Stimulated activated CD8-positive, alpha-beta memory T cell treated with anti-CD3 and anti-CD28 coated beads, Interleukin-7, amount 100 ng/mL, for 1 hour (primary cell): ENCODE measurements at regions not wholly inside any gene's neighbourhood (a gene's known extent, or its start where the extent isn't known, plus 50 kb on each side); places are given as distances from the start of the nearest gene placed in this dataset.

Source experiments
- DNase-seq, 2 donors: peaks; one replicate each; pipeline ENCODE4 v3.0.0-alpha.2; 2020; ENCODE audit warnings: low read depth in 2 of 2

- DNase-seq = no peak
Measured at GRCh38 chr11:116642902-116643301, 129.9 kb downstream of the BUD13 start.

DNA sequence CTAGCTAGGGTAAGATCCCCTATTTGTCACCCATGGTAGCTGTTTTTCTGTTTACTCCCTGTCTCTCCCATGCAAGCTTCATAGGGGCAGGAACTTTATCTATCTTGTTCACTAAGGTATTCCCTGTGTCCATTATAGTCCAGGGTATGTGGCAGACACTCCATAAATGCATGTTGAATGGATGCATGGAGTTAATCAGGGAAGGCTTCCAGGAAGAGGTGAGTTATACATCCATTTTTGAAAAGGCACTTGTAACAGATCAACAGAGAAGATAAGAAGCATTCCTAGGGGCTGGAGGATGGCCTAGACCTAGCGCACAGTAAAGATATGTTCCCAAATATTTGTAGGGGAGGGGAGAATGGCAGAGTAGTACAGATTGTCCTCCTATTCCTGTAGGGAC, 130.3 kb downstream of the BUD13 start:
- DNase-seq = no peak

DNA sequence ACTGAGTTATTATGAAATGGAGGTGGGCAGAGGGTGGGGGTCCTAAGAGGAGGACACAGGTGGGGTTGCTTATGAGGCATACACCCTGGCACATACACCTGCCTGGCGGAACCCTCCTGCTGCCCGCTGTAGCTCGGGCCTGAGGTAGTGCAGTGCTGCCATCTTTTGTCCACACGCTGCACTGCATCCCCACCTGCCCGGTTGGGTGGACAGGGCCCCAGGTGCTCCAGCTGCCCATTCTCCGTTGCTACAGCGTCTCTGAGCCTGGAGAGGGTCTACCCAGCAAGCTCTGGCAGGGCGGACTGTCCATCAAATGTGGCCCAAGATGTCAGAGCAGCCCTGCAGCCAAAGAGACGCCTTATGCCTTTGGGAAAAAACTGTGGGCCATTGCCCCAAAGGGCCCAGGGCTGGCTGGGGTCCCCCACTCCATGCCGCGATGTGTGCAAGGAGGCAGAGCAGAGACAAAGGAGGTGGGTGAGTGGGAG, 131.2 kb downstream of the BUD13 start:
- DNase-seq = no peak

DNA sequence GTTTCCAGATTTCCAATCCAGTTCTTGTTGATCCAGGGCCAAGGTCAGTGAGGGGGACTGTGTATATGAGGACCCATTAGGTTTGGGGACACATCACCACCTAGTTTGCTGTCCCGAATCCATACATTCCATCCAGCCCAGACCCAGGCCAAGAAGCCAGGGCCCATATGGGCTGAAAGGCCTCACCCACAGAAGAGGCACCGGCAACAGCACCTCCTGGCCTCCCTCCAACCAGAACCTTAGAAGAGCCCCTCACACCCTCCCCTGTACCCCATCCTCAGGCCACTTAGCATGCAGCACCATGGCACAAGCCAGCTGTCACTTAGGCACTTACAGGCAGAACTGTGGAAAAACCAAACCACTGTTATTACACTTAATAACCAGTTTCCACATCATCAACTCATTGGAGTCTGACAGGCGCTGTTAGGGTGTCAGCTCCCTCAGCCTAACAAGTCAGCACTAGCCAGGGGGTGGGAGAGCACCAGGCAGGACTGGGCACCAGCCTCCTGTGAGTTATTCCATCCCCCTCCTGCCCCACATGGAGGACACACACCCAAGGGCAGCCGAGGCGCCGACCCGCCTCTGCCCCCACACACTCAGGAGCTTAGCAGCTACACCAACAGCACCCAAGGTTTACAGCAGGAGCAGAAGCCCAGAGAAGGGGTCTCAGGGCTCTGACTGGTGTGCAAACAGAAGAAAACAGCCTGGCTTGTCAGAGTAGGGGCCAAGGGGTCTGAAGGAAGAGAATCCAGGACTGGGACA, 132.0 kb downstream of the BUD13 start:
- no peak for DNase-seq

DNA sequence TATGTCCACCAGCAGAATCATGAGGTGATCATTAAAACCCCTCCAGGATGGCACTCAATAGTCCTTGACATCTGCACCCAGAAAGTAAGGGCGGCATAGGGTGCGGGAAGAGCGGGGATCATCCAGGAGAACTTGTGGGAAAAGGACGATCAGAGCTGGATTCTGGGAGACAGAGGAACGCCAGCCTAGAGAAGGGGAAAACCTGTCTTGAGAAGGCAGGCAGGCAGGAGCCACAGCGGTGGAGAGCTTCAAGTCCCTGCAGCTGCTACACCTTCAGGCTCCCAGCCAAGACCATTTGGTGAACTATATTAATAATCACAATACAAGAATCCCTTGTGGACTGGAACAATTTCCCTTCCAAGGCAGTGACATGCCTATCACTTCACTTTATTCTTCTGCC, 134.3 kb downstream of the BUD13 start:
- DNase-seq = no peak

- no peak for DNase-seq
Measured at GRCh38 chr11:116637766-116638165, 135.0 kb downstream of the BUD13 start.

DNA sequence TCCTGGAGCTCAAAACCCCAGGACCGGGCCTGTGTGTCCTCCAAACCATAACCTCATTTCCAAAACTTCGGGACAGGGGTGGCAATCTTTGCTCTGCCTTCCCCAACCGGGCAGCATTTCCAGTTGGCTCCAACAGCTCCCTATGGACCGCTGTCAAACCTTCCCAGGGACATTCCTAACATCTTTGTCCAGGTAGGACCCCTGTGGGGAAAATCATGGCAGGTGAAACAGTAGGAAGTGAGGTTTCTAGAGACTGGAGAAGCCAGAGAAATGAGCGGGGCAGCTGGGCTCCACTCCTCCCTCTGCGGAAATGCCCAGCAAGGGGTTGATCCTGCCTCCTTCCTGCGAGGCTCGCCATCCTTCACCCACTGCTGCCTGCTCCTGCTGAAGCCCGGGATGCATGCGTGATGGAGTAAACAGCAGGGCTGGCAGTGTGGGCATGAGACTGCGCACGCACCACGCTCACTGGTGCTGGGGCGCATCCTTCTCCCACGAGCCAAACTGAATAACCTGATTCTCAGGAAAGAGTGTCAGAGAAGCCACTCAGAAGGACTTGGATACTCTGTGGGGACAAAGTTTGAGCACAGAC, 136.4 kb downstream of the BUD13 start:
- no peak for DNase-seq

DNA sequence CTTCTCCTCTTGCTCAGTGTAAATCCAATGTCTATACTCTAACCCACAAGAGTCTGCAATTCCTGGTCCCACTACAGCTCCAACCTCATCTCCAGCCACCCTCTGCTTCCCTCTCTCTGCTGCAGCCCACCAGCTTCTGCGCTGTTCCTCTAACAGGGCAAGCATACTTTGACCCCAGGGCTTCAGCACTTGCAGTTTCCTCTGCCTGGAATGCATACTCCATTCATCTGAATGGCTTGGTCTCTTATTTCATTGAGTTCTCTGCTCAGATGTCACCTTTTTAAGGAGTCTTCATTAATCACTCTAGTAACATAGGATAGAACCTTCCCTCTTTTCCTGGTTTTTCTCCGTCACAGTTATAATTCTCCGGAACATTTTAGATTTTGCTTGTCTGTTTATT, 141.6 kb downstream of the BUD13 start:
- DNase-seq = no peak

DNA sequence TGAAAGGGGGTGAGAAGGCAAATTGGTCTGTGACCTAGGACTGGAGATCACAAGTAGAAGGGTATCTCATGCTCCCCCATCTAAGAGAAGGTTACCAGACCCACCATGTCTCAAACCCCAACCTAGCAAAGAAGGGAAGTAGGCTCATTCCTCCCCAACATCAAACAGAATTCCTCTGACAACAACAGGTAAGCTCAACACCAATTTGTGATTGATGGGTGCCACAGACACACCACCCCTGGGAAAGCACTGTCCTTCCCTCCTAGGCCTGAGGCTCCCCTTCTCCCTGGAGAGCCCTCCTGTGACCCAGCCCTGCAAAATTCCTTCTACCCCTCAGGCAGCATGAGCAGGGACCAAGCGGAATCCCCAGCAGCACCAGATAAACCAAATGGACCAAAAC, 154.3 kb downstream of the BUD13 start:
- DNase-seq = no peak

DNA sequence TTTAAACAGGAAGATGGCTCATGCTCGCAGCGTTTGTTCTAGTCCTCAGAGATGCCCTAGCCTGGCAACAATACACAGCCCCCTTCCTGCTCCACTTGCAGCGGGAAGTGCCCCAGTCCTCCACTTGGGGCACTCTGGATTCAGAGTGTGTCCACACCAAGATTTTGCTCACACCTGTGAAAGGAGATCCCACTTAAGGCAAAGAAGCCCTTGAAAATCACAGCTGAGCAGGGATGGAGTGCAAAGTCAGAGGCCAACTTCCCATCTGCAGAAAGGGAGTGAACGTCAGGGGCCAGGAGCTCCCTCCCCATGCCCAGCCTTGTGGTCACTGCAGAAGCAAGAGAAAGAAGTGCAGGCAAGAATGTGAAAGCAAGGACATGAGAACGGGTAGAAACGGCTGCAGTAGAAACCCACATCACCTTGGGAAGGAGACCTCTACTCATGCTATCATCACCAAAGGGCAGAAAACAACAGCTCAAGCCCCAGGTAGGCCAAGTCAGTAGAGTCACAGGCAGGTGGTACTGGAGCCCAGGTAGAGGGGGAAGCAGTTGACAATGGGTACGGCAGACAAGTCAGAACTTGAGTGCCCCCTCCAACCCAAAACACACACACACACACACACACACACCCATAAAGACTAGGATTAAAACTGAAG, 157.4 kb downstream of the BUD13 start:
- no peak for DNase-seq

GRCh38 chr11:116614306-116615210, 158.2 kb downstream of the BUD13 start:
- no peak for DNase-seq

DNA sequence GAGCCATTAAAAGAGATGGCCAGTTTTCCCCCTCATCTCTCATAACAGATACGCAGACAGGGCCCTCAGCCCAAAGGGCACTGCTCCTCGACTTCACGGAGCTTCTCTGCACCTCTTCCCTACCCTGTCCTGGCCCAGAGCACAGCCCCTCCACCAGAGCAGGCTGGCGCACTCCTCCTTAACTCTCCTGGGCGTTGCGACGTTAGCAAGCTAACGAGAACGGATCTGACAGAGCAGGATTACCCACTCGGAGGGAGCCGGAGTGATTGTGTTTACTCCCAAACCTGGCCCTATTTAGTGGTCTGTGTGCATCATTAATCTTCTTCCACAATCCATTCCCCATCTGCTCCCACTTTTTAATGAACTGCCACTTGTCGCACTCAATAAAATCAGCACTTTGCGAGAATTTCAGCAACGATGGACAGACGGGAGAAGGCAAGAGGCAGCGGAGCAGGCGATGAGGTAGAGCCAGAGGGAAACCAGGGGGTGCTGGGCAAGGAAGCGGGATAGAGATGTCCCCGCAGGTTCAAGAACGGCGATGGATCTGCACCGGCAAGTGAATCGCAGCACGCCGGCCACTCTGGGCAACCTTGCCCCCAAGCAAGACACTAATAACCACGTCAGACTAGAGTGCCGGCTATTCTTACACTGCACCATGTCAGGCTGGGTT, 159.4 kb downstream of the BUD13 start:
- no peak for DNase-seq

GRCh38 chr11:116611998-116612620, 160.7 kb downstream of the BUD13 start:
- DNase-seq = no peak

DNA sequence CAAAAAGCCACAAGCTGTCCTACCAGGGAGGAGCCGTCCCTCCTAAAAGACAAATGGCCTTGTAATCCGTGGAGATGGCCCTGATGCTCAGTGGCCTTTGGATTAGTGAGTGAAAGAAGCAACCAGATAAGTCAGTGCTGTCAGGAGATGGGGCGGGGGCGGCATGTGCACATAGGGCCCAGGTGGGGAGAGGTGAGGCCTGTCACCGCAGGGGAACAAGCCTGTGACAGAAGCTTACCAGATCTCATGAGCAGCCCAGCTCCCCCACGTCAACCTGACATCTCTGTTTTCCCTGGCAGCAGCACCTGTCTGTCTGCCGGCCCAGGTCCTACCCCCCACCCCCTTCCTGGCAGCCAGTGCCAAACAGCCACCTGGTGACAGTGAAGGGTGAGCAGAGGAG, 162.6 kb downstream of the BUD13 start:
- no peak for DNase-seq

DNA sequence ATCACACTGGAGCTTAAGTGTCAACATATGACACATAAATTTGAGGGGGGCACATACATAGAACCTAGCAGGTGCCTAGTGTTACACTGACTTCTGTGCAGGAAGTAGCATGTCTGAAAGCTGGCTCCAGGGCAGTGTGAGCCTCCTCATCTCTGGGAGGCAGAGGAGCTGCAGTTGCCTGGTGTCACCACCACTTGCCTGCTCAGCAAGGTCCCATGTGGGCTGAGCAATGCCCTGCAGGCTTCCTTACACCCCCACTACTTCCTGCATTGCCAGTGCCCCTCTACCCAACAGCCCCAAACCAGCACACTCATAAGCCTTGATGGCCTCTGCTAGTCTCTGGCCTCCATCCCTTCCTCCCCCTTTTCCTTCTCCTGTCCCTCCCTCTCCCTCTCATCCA, 165.8 kb downstream of the BUD13 start:
- DNase-seq = no peak

DNA sequence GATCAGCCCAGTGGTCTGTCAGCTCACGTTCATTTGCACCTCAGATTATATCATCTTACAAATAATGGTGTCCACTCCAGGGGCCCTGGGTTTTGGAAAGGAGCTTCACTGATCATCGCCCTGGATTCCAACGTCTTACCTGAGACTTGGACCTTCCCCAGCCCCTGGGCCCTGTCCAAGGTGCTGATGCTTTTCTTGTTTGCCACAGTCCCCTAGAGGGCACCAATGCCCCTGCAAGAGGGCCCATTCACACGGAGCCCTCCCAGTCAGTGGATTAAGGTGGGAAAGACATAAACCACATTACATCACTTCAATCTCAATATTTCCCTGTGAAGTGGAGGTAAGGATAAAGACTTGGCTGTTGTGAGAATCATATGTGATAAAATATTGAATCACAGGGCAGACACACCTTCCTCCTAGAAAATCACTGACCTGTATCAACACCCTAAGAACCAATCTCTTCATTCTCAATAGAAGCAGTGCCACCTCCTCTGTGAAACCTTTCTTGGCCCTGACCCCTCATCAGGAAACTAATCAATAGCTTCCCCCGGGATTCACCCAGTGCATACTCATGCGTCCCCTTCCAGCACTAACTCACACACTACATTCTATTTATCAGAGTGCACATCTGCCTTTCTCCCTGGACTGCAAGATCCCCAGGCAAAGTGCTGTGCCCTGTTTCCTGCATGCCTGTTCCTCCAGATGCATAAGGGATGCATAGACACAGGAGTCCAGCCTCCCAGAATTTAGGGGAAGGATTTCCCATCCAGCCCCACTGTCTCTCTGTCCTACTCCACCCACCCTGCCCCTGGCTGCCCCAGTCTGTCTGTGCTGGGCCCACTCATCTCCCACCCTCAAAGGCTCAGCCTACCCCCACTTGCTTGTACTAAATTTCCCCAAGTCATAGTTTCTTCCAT, 167.0 kb downstream of the BUD13 start:
- no peak for DNase-seq

- DNase-seq = no peak
Measured at GRCh38 chr11:116603728-116604323, 169.0 kb downstream of the BUD13 start.

- no peak for DNase-seq
Measured at GRCh38 chr11:116602637-116602942, 170.2 kb downstream of the BUD13 start.

DNA sequence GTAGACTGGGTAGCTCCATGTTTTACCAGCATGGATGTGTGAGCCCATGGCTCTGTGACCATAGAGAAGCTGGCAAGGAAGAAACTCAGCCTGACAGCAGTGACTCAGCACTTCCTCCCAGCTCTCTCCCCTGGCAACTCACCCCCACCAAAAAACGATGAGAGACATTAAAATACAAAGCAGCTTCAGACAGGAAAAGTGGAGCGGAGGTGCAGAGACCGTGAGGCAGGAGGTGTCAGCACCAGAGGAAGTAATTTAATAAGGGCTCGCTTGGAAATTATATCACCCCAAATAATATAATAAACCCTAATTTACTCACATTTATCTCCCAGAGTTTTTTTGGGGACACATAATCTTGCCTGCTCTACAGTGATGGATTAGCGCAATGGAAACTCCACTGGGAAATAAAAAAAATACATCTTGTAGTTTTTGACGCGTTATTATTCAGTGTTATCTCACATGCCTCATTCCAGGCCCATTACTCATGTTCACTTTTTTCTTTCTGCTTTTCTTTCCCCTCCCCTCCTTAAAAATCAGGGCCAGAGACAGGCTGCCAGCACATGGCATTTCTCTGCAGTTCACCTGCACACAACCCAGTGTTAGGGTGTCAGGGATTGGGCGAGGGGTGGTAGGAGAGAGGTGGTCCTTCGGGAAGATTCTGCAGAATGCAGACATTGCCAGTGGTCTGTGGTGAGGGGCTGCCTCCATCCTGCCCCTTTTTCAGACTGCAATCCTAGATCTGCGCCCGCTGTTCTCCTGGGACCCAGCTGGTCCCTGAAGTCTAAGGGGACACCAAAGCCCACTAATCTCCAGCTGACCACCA, 170.8 kb downstream of the BUD13 start:
- DNase-seq = no peak
